Left cardiac atrium (tissue), 4 donors: ENCODE measurements at regions not wholly inside any gene's neighbourhood (a gene's known extent, or its start where the extent isn't known, plus 50 kb on each side); places are given as distances from the start of the nearest gene placed in this dataset.

ENCODE experiments used
- ATAC-seq, 2 donors: fragments of 200-7000 bp; cut with Tn5 transposase; one replicate each; pipeline ENCODE4 v1.9.1; 2020; ENCODE audit warnings: mild to moderate bottlenecking in 2 of 2, moderate library complexity in 2 of 2
- DNase-seq: peaks from one replicate; pipeline ENCODE4 v3.0.0-alpha.2; 2020
- intact Hi-C, 2 donors: fragments of 100-400 bp; cut with DNase I; formaldehyde crosslinking; loops; one replicate each; pipeline versions ENCODE4 v1.14.1 to v1.15.1; 2022 to 2023
- donor health status: DM: no; HTN: yes; CAD: no.
- donor health status: DM: no; HTN: yes; CAD: no; lungs with severe emphysema.
- donor health status: DM: yes; HTN: yes; CAD: no.
- donor health status: Dilated cardiomyopathy.

DNA sequence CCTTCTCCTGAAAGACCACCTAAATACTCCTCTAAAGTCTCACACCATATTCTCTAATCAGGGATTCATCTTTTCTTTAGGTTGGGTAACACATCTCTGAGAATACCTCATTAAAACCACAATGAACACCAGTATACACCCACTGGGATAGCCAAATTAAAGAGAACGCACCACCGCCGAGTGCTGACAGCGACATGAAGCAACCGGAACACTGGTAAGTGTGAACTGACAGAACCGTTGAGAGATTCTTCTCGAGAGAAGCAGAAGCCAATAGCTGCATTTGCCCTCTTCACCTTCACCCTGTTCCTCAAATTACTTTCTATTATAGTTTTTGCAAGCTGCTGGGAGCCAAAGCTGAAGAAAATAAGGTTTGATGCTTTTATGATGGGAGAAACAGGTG is 318.5 kb downstream of the FBXO15 start:
- DNase-seq (peak; percentile 39), ATAC-seq (peak; percentile 74 to 87)
- intact Hi-C loops, result no loop called here

DNA sequence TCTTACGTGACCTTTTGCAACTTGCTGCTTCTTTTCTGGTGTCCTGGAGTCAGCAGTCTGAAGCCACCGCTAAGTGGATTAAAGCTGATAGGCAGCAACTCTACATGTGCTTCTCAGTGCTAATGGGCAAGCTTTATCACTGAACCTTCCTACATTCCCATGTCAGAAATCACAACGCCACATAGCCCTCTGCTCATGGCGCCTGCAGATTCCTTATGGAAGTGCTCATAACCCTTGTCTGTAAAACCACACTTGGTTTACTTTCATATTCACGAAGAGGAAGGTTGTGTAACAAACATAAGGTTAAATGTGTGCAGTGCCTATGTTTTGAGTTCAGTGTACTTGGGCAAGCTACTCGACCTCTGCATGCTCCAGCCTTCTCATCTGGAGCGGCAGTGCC is 319.8 kb downstream of the FBXO15 start:
- intact Hi-C loops, result no loop called here
- peak in 1 of 2 donors; percentile 19 for ATAC-seq
- no peak for DNase-seq

DNA sequence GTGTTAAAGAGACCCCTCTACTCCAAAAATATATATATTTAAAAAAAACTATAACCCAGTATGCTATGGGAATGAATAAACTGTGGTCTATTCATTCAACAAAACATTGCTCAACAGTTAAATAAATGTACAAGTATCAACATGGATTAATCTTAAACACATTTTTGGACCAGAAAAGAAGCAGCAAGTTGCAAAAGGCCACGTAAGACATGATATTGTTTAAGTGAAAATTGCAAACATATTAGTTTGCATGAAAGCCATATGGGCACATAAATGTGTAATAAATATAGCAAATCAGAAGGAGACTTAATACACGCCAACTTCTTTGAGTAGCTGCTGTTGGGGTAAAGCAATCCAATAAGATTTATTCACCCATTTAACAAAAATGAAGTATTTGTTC is 321.5 kb downstream of the FBXO15 start:
- intact Hi-C loops, result no loop called here
- DNase-seq (no peak), ATAC-seq (no peak)

DNA sequence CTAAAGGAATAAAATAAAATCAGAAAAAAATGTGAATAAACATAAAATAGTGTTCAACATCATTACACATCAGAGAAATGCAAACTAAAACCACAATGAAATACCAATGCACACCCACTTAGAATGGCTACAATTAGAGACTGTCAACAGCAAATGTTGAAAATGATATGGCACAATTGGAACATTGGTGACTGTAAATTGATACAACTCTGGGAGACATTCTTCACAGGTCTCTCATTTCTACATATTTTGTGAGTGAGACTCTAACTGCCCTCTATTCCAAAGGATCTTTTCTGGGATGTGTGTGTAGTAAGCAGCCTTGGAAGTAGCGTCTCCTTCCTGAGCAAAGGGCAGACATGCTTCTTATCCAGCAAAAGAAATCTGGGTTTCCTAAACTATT is 323.0 kb downstream of the FBXO15 start:
- intact Hi-C loops, result no loop called here
- no peak for ATAC-seq
- DNase-seq, result no peak

DNA sequence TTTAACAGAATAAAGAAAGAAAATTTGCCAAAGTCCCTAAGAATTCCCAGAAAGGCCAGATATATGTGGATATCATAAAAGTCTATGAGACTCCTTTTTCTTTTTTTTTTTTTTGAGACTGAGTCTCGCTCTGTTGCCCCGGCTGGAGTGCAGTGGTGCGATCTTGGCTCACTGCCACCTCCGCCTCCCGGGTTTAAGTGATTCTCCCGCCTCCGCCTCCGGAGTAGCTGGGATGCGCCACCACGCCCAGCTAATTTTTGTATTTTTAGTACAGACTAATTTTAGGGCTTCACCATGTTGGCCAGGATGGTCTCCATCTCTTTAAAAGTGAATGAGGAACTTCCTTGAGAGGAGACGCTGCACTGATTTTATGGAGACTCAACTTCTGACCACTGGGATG is 335.2 kb downstream of the FBXO15 start:
- ATAC-seq (no peak), DNase-seq (no peak)
- intact Hi-C loops, result no loop called here

DNA sequence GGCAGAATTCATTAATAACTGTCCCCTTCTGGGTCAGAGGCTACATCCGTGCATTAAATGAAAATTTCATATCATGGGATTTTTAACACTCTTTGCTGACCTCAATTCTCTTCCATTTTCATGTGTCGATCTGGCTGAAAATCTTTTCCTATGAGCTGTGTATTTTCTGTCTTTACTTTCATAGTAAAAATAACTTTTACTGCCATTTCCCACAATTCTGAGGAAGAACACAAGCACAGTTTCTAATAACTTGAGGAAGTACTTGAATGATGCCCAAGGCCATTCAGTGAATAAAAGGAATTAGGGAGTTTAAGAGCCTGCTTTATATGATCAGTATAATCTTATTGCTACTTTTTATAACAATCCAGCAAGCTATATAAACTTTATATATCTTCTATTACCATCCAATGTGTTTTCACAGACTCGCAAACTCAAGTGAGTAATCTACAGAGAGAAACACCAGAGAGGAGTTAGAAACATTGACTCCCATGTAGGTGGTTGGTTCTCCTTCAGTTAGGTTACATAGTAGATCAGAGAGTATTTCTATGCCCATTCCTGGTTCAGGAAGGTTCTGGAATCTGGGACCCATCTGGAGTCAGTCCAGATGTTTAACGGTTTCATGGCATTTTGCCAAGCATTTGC is 340.0 kb downstream of the FBXO15 start:
- no peak for ATAC-seq
- intact Hi-C loops, result no loop called here
- no peak for DNase-seq

DNA sequence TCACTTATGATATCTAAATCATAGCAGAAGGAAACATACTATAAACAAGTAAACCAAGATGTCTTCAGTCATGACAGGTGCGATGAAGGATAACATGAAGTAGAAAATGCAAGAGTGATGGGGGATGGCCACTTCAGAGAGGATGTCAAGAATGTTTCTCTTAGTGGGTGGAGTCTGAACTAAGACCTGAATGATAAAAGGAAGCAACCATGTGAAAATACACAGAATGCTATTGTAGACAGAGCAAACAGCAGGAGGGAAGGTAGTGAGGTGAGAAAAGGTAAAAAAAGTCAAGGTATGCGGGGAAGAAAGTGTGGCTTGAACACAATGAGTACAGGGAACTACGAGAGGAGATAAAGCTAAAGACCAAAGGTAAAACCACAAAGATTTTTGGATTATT is 341.6 kb downstream of the FBXO15 start:
- intact Hi-C loops, result no loop called here
- no peak for ATAC-seq

DNA sequence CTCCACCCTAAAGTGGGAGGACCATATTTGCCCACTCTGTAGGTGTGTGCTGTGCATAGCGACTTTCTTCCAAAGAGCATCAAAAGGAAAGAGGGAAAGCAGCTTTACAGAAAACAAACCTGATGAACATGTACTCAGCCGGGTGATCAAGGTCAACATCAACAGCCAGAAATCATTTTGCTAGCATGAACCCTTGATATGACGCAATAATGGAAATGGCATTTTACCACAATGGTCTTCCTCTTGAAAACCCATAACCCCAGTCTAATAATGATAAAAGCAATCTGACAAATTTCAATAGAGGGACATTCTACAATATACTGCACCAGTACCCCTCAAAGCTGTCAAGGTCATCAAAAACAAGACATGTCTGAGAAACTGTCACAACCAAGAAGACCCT is 350.2 kb downstream of the FBXO15 start:
- DNase-seq (no peak), ATAC-seq (no peak)
- intact Hi-C loops, result no loop called here

More for the DNA sequence above, 341.6 kb downstream of the FBXO15 start:
- DNase-seq, result no peak

DNA sequence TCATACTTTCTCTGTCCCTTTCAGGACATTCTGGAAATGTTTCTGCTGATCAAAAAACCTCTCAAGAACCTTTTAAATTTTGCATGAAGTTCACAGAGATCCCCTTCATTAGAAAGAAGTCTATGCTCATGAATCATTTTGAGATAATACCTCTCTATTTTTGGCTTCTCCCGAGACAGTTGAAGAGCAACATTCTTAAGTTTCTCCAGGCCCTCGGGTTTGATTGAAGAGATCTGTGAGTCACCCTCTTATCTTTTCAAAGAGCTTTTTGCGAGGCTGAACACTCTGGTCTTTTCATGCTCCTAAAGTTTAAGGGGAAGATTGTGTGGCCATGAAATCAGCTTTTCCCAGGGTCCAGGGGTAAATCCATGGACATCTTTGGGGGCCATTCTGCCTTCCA is 354.2 kb downstream of the FBXO15 start:
- intact Hi-C loops, result no loop called here
- DNase-seq (no peak), ATAC-seq (peak in 1 of 2 donors; percentile 92)

DNA sequence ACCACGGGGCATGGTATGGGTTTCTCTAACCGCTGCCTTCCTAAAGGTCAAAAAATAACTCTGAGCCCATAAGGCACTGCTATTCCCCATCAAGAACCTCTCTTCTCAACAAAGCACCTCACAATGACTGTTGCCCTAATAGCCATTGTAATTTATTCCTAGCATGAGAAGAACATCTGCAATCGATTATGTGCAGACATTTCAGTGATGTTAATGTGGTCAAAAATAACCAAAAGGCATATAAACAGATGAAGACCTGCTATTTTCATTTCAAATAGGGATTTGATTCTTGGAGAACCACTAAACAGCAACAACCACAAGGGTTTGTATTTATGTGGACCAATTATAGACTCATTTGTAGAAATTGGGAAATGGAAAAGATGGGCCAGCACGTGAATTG is 356.6 kb downstream of the FBXO15 start:
- intact Hi-C loops, result no loop called here
- DNase-seq, result no peak
- ATAC-seq, result no peak

DNA sequence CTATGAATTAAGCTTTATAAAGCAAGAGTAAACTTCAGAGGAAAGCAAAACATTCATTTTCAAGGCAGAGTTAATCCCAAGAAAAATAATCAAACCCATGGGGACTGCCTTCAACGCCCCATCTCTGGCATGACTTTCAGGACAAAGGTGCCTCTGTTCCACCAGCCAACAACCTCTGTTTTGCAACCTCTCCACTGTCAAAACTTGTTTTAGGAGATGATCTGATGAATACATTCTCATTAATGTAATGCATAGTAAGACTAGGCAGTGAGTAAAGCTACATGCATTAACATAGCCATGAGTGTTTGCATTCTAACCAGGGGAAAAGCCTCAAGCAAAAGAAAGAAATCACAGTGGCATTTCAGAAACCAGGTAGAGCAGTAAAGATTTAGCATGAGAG is 357.0 kb downstream of the FBXO15 start:
- no peak for ATAC-seq
- intact Hi-C loops, result no loop called here
- DNase-seq, result no peak

DNA sequence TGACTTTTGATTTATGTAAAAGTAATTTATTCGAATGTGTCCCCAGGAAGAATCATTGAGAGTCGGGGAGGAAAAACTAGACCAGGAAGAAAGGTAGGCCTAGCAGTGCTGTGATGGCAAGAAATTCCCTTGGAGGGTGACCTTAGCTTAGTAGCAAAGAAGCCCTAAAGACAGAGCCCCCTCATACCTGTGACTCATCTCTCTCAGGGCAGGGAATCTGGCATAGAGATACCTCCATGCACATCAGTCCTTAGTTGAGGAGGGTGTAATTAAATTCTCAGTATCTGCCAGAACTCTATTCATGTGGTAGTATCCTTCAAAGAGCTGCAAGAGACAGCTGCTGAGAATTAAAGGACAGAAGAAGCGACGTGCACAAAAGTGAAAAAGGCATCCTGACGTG is 360.3 kb downstream of the FBXO15 start:
- ATAC-seq (no peak), DNase-seq (no peak)

DNA sequence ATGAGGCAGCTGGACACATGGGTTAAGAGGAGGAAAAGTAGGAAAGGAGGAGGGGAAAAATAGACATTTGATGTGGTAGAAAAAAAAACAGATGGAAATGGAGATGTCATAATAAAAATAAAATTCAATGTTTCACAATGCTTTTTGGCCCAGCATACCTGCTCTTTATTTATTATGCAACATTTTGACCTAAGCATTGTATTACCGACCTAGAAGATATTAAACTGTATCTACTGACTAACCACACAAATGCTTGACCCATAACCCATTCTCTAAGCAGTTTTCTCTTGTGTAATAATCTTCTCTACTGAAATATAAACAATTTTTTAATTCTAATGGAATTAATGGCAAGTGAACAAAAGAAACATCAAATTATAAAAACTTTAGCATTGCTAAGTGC is 362.3 kb downstream of the FBXO15 start:
- DNase-seq (no peak), ATAC-seq (peak in 1 of 2 donors; percentile 36)
- intact Hi-C loops, result no loop called here

More for the DNA sequence above, 360.3 kb downstream of the FBXO15 start:
- intact Hi-C loops, result no loop called here

DNA sequence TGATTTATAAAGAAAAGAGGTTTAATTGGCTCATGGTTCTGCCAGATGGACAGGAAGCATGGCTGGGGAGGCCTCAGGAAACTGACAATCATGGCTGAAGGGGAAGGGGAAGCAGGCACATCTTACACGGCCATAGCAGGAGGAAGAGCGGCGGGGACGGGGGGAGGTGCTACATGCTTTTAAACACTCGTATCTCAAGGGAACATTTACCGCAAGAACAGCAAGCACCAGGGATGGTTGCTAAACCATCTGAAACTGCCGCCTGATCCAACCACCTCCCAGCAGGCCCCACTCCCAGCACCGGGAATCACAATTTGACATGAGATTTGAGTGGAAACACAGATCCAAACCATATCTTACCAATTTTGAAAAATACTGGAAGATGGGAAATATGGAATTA is 362.8 kb downstream of the FBXO15 start:
- ATAC-seq (no peak), DNase-seq (no peak)
- intact Hi-C loops, result no loop called here

DNA sequence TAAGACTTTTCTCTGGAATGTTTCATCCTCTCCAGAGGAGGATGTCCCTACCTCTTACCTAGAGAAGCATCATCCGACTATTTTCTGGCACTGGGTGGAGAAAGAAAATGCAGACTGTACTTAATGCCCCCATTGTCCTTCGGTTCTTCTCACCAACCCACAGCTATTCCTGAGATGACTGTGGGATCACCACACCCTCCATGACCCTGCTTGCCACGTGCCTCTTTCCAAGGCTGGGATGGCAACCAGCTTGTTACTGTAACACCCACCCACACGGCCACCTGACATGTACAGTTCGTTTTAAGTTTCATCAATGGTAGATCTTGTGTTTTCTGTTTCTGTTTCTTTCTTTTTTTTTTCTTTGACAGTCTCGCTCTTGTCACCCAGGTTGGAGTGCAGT is 365.2 kb downstream of the FBXO15 start:
- DNase-seq (no peak), ATAC-seq (no peak)
- intact Hi-C loops, result no loop called here

DNA sequence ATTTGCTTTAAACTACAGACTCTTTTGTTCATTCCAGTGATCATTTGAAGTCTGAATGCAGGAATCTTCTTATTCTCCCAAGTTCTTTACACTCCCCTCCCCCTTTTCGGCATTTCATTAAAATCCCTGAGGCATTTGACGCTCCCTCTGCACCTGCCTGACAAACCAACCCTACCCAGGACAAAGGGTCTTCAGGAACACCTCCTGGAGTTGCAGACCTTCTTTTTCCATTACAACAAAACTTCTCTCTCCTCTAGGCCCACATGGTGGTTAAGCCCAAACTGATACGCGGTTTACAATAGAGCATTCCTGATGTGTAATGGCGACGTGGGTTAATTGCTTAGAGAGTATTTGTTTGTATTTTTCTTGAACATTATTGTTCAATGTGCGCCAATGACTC is 367.4 kb downstream of the FBXO15 start:
- DNase-seq, result no peak
- intact Hi-C loops, result no loop called here
- no peak for ATAC-seq

DNA sequence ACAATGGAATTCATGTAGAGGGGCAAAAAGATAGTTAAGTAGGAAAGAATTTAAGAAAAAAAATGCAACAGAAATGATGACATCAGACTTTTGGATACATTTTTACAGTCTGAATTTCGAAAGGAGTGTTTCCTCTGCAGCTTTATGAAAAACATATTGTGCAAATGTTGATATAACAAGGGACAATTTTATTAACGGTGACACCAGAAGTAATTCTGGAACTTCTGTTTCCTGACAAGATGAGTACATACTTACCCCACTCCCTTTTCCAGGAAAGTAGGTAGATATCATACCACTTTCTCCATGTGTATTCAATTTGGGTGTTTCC is 369.6 kb downstream of the FBXO15 start:
- no peak for ATAC-seq
- intact Hi-C loops, result no loop called here
- DNase-seq, result no peak

DNA sequence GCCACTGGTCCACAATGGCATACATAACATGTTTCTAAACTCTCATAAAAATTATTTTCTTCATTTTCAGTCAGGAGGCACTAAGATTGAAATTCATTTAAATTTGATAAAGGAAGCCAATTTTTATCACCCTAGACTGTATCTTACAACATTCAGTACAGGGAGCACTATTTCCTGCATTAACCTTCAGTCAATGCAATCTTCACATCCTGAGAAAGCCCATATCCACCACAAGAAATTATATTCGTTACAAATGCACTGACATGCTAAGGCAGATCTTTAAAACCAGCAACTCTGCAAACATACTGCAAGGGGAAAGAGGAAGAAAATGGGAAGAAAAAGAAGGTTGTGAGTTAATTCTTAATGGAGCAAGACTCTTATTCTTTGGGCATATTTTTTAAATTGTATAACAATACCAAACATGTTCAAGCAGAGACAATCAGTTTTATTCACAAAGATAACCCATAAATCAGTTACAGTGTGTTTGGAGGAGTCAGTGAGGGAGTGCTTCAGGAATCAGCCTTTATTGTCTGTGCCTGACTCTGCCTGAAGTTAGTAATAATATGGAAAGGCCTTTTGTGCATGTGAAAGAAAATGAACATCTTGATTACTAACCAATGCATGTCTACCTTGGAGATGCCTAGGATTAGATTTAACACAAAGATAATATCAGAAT is 370.1 kb downstream of the FBXO15 start:
- intact Hi-C loops, result no loop called here
- DNase-seq (no peak), ATAC-seq (no peak)

DNA sequence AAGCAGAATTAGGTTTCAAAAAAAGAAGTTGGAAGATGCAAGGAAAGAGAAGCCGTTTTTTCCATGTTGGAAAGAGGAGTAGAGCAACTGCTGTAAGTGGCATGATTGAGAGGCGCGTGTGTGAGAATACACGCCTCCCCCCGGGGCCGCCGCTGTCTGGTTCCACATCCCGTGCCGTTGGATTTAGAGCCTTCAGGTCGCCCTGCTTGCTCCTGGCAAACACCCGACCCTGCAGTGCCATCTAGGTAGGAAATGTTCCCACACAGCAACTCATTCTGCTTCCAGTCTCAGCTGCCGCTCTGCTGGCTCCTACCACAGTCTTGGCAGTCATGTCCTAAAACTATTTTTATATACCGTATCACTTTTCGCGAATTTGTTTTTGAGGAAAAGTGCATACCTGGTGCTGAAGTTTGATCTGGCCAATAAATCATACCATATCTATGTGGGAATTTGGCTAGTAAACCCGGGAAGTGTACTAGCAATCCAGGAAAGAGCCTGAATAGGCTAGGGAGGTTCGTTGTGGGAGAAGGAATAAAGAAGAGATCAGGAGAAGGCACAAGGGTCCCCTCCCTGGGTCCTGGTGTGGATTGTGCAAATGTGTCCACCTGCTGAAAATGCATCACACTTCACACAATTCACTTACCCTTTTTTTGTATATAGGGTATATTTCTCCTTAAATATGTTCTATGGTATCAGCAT is 372.7 kb downstream of the FBXO15 start:
- peak; percentile 28 for DNase-seq
- ATAC-seq, result peak; percentile 61 to 70
- intact Hi-C loops, result no loop called here

DNA sequence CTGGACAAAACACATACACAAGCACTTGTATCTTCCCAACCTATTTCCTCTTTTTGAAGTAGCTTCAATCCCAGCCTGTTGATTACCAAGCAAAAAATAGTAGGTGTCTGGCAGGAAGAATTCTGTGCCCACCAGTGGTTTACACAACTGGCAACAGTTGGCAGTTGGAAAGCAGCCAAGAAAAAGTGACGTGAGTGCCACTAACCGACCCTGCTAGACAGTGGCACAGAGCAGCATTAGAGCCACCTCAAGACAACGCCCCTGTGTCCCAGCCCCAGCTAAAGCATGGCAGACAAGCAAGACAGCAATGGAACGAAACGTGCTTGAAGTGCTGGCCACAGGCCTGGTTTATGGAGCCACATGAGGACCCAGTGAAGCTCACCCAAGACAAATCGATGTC is 379.6 kb downstream of the FBXO15 start:
- DNase-seq (no peak), ATAC-seq (no peak)
- intact Hi-C loops, result no loop called here

DNA sequence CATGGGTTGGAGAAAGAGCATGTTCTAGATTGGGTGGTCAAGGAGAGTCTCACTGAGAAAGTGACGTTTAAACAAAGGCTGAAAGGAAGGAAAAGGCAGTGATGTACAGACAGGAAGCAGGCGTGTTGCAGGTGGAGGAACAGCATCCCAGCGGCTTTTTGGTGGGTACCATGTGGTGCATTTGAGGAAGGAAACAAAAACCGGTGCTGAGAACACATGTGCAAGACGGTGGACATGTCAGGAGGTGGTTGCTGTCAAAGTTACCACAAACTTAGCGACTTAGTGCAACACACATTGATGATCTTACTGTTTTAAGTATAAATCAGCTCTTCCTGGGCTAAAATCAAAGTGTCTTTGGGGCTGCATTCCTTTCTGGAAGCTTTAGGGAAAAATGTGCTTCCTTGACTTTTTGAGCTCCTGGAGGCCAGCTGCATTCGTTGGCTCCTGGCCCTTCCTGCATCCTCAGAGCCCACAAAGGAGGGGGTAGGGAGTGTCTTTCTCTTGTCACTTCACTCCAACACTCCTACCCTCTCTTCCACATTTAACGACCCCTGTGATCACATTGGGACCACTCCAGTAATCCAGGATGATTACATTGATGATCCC is 380.6 kb downstream of the FBXO15 start:
- DNase-seq, result no peak
- no peak for ATAC-seq
- intact Hi-C loops, result no loop called here
